ENCODE measurements at regions not wholly inside any gene's neighbourhood (a gene's known extent, or its start where the extent isn't known, plus 50 kb on each side); places are given as distances from the start of the nearest gene placed in this dataset.

- no TSS peak for BruUV-seq (replicated peaks)
- intact Hi-C loops (cut with micrococcal nuclease) (no loop called here), dilution Hi-C loops (cut with MboI; ENCODE audit: extremely low pct_ligation_motif_present, low sequenced_read_pairs) (no loop called here)
- H3K4me3 ChIP-seq (replicated peaks in 1 of 3; ENCODE audit: insufficient read depth in 1 of 3, low read depth in 1 of 3, low read length in 3 of 3) = no peak overlapping the region
- no peak overlapping the region for H3K4me2 ChIP-seq (ENCODE audit: insufficient read depth, low read length)
- TF ChIP-seq FOS (IDR thresholded peaks at IDR 0.05; ENCODE audit: borderline replicate concordance, insufficient read depth, low read length) (no peak), EZH2 (IDR thresholded peaks at IDR 0.05; ENCODE audit: borderline replicate concordance, low read depth, low read length, severe bottlenecking) (no peak), JUN (IDR thresholded peaks at IDR 0.05; ENCODE audit: borderline replicate concordance, insufficient read depth, insufficient read length, low read depth) (no peak), CTCF (IDR thresholded peaks at IDR 0.05; ENCODE audit: extremely low read depth in 1 of 2, insufficient read depth in 1 of 2, low read depth in 1 of 2, low read length in 2 of 2) (no peak), POLR2AphosphoS5 (IDR thresholded peaks at IDR 0.05; ENCODE audit: insufficient read depth, low read depth, low read length) (no peak), GATA2 (IDR thresholded peaks at IDR 0.05; ENCODE audit: insufficient read depth, insufficient read length, low read depth, low read length) (no peak), POLR2A (IDR thresholded peaks at IDR 0.05; ENCODE audit: low read depth, low read length) (no peak), MYC (IDR thresholded peaks at IDR 0.05; ENCODE audit: low read depth, low read length) (no peak), MAX (IDR thresholded peaks at IDR 0.05; ENCODE audit: insufficient read depth, insufficient read length) (no peak)
- H3K36me3 ChIP-seq (ENCODE audit: control insufficient read depth in 2 of 2, extremely low read depth in 1 of 2, insufficient read depth in 2 of 2, low read length in 2 of 2) = no peaks in the 10 kb centered on the region
- no peaks in the 10 kb centered on the region for H3K79me2 ChIP-seq (ENCODE audit: control insufficient read depth, insufficient read depth, low read length)
- H3K9me1 ChIP-seq (replicated peaks; ENCODE audit: control insufficient read depth, extremely low read depth, insufficient read depth, low read length) = no peaks in the 10 kb centered on the region
- no peak for DNase-seq (ENCODE audit: low read depth, low spot score)
- no peaks in the 10 kb centered on the region for H4K20me1 ChIP-seq (replicated peaks; ENCODE audit: control insufficient read depth, extremely low read depth, insufficient read depth, low read length)
- no peak overlapping the region for H3K27ac ChIP-seq (ENCODE audit: insufficient read depth, low read depth, low read length)
- no peaks in the 10 kb centered on the region for H3K4me1 ChIP-seq (ENCODE audit: control insufficient read depth, extremely low read depth, insufficient read depth, low read length)
- peaks cover 6% of the 10 kb centered on the region for H3K9me3 ChIP-seq (replicated peaks; ENCODE audit: control insufficient read depth, insufficient read depth, low read length)
- no peak for FAIRE-seq
- POLR2A ChIA-PET = interaction anchor here (0.6 kb wide), 1 partner anchor 17 kb away, joined by 3 read pairs; no protein-coding TSS in a partner anchor
- CTCF ChIA-PET = no interaction called here
- H3K9ac ChIP-seq (replicated peaks; ENCODE audit: extremely low read depth, insufficient read depth, low read length) = no peak overlapping the region
- H2AFZ ChIP-seq (ENCODE audit: low read depth, low read length) = no peak overlapping the region
- no peaks in the 10 kb centered on the region for H3K27me3 ChIP-seq (ENCODE audit: control insufficient read depth in 2 of 2, insufficient read depth in 2 of 2, low read length in 2 of 2)
Measured at GRCh38 chr14:106822905-106823304, 1296.5 kb downstream of the TMEM121 start.

All from endothelial cell of umbilical vein (primary cell).